AG04449 (cell line): ENCODE measurements at regions not wholly inside any gene's neighbourhood (a gene's known extent, or its start where the extent isn't known, plus 50 kb on each side); places are given as distances from the start of the nearest gene placed in this dataset.
A peak's percentile ranks its signal among the peaks of the same experiment; 100 is the strongest.

Source experiments
- CTCF ChIA-PET: fragments of 350-600 bp; formaldehyde crosslinking; extraction: SDS; loops from one replicate; lab custom pipeline; 2021; ENCODE audit warnings: antibody characterized with exemption; lab: Yijun Ruan, JAX
- POLR2A ChIA-PET: fragments of 400-600, 350-600 bp; formaldehyde crosslinking; extraction: SDS; loops from one replicate; lab custom pipeline; 2020; ENCODE audit warnings: antibody characterized with exemption, inconsistent platforms; lab: Yijun Ruan, JAX
- DNase-seq: peaks from one replicate; pipeline ENCODE4 v3.0.0-alpha.2; 2010; ENCODE audit warnings: low read depth, low spot score
- H3K4me3 ChIP-seq: 2 replicates; pipeline ENCODE4 v1.5.1; 2011; ENCODE audit warnings: low read depth, mild to moderate bottlenecking, control low read depth, low read length
- TF ChIP-seq, protein P1 (sequence below): IDR thresholded peaks from one replicate; pipeline ENCODE4 v1.5.1; 2011; ENCODE audit warnings: mild to moderate bottlenecking, moderate library complexity, low read length, control low read depth, inconsistent platforms; ENCODE audit not compliant: insufficient read depth; ENCODE audit errors: missing control alignments

DNA sequence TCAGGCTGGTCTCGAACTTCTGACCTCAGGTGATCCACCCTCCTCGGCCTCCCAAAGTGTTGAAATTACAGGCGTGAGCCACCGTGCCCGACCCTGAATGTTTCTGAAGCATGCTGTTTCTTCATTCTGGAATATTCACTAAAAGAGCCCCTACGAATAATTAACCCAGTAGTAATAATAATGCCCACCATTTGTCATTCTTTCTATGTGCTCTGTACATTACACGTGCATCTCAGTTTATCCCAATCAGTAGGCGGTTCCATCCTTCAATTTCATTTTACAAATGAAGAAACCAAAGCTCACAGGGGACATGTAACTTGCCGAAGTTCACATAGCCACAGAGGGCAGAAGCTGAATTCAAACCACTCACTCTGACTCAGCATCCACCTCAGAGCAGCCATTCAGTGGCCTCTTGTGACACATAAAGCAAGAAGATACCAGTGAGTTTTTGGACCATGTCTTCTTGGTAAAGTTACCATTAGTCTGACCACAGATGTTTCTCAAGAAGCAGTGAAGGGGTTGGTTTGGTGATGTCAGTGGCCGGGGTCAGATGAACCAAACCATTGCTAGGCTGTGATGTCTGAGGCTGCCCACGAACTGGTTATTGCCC is 71.9 kb upstream of the DUSP5 start:
- DNase-seq = peak; percentile 98
- H3K4me3 ChIP-seq = no peak overlapping the region
- CTCF ChIA-PET = interaction anchor here (0.9 to 3.8 kb wide), 4 partner anchors 9 to 72 kb away, joined by 3 to 12 read pairs (median 4); no protein-coding TSS in a partner anchor
- TF ChIP-seq, protein P1, sequence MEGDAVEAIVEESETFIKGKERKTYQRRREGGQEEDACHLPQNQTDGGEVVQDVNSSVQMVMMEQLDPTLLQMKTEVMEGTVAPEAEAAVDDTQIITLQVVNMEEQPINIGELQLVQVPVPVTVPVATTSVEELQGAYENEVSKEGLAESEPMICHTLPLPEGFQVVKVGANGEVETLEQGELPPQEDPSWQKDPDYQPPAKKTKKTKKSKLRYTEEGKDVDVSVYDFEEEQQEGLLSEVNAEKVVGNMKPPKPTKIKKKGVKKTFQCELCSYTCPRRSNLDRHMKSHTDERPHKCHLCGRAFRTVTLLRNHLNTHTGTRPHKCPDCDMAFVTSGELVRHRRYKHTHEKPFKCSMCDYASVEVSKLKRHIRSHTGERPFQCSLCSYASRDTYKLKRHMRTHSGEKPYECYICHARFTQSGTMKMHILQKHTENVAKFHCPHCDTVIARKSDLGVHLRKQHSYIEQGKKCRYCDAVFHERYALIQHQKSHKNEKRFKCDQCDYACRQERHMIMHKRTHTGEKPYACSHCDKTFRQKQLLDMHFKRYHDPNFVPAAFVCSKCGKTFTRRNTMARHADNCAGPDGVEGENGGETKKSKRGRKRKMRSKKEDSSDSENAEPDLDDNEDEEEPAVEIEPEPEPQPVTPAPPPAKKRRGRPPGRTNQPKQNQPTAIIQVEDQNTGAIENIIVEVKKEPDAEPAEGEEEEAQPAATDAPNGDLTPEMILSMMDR = no peak
- POLR2A ChIA-PET = interaction anchor here (0.5 to 2.6 kb wide), 5 partner anchors 14 to 79 kb away, joined by 3 to 21 read pairs (median 5); partner anchors contain the start of gene DUSP5

DNA sequence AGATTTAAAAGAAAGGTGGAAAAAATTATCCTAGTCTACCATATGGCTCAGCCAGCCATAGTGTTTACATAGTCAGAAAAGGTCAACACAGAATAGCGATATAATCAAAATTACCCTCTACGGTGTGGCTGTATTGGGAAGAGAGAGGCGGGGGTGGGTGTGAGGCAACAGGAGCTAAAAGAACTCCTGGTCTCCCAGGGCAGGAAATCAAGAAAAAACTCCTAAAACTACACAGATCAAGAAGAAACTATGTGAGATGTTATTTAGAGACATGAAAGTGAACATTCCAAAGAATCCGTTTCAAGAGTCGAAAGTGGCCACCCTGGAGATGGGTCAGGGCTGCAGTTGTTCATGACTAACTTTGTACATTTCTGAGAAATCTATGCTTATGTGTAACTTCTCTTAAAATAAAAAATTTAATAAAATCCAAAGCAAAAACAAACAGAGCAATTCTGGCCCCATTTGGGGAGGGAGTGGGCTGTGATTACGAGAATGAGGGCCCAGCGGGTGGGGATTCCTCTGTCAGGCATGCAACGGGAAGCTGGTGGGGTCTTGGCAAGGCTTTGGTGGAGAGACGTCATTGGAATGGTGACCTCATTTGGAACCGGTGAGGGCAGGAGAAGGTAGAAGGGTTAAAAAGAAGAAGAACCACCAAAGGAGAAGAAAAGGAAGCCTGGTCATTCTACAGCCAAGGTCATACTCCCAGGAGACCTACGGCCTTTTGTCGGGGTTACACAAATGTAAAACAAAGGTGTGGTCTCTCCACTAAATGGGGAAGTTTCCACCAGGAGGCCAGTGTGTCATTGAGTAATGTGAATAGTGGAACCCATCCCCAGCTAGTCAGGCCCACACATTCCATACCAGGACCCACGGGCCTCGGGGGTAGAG is 71.2 kb upstream of the DUSP5 start:
- ChIA-PET POLR2A (interaction anchor here (0.5 to 2.6 kb wide), 7 partner anchors 15 to 79 kb away, joined by 3 to 21 read pairs (median 4); partner anchors contain the start of gene DUSP5), CTCF (interaction anchor here (0.9 to 3.8 kb wide), 6 partner anchors 10 to 103 kb away, joined by 3 to 12 read pairs (median 3); no protein-coding TSS in a partner anchor)
- TF ChIP-seq, protein P1 = no peak
- DNase-seq = peak; percentile 95
- no peak overlapping the region for H3K4me3 ChIP-seq

DNA sequence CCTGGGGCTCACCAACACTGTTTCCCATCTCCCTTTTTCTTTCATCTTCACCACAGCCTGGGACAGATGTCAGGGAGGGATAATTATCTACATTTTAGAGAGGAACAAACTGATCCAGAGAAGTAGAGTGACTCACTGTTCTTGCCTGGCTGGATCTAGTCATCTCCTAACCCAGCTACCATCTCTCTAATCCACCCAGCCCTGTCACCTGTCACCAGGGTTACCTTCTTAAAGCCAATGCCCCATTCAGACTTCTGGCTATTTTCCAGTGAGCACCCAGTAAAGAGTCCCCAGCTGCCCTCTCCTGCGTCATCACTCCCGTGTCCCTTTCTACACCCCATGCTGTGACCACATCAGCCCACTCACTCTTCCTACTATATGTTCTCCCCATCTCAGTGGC is 68.4 kb upstream of the DUSP5 start:
- TF ChIP-seq, protein P1 = no peak
- H3K4me3 ChIP-seq = no peak overlapping the region
- DNase-seq = no peak
- CTCF ChIA-PET = interaction anchor here (0.7 kb wide), 1 partner anchor 17 kb away, joined by 4 read pairs; no protein-coding TSS in a partner anchor
- POLR2A ChIA-PET = no interaction called here

DNA sequence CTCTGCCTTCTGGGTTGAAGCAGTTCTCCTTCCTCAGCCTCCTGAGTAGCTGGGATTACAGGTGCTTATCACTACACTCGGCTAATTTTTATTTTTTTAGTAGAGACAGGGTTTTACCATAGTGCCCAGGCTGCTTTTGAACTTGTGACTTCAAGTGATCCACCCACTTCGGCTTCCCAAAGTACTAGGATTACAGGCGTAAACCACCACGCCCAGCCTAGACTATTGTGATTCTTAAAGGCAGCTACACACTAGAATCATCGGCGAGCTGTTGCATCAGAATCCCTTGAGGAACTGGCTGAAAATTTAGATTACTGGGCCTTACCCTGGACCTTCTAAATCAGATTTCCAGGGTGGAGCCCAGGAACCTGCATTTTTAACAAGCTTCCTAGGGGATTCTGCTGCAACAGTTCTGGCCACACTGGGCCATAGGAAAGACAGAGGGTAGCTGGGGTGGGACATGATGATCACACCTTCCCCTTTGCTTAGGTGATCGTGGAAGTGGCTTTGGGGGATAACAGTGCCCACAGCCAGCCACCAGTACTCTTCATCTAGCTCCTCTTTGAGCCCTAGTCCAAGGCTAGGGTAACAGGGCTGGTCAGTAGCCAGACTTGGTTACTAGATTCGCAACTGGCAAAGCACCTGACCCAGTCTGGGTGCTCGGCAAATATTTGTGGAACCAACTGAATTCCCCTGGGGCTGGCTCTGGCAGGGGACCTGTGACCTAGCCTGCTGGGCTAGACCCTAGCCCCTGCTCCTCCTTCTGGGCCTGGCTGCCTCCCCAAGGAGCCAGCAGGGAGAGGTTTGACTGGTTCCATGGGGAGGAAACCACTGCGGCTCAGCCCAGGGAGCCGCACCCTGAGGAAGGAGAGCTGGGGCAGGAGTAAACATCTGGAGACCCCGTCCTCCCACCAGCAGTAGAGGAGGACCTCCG is 67.1 kb upstream of the DUSP5 start:
- no peak for DNase-seq
- CTCF ChIA-PET = interaction anchor here (1.0 to 2.6 kb wide), 3 partner anchors 17 to 75 kb away, joined by 3 to 14 read pairs (median 8); no protein-coding TSS in a partner anchor
- TF ChIP-seq, protein P1 = no peak
- H3K4me3 ChIP-seq = no peak overlapping the region
- POLR2A ChIA-PET = interaction anchor here (0.8 kb wide), 1 partner anchor 66 kb away, joined by 3 read pairs; no protein-coding TSS in a partner anchor

DNA sequence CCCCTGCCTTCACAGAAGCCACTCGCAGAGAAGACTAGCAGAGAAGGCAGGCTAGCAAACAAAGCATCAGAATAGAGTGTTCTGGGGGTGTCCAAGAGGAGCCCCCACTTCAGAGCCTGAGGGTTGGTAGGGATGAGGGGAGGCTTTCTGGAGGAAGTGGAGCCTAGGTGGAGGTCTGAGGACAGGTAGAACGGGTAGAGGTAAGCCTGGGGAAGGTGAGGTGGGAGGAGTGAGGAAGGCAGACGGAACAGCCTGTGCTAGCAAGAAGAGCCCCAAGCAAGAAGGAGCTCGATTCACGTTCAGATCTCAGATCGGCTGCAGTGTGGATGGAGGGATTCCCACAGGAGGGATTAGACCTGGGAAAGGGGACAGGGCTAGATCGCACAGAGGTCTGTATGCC is 66.0 kb upstream of the DUSP5 start:
- ChIA-PET CTCF (interaction anchor here (2.4 to 2.6 kb wide), 2 partner anchors 16 to 76 kb away, joined by 8 to 14 read pairs; no protein-coding TSS in a partner anchor), POLR2A (no interaction called here)
- DNase-seq = no peak
- TF ChIP-seq, protein P1 = no peak
- no peak overlapping the region for H3K4me3 ChIP-seq
